Stomach smooth muscle (tissue), 2 donors: ENCODE measurements at regions not wholly inside any gene's neighbourhood (a gene's known extent, or its start where the extent isn't known, plus 50 kb on each side); places are given as distances from the start of the nearest gene placed in this dataset.

ENCODE experiments used
- H3K27ac ChIP-seq: one replicate; pipeline ENCODE4 v1.7.0; 2013; ENCODE audit warnings: mild to moderate bottlenecking, low read length, inconsistent platforms
- H3K27me3 ChIP-seq, 2 donors: one replicate each; pipeline ENCODE4 v1.7.0; 2013; ENCODE audit warnings: low read length in 2 of 2; ENCODE audit not compliant: insufficient read depth in 2 of 2, control insufficient read depth in 1 of 2
- H3K36me3 ChIP-seq, 2 donors: one replicate each; pipeline ENCODE4 v1.7.0; 2013; ENCODE audit warnings: low read length in 2 of 2; ENCODE audit not compliant: control insufficient read depth in 2 of 2, insufficient read depth in 2 of 2
- H3K4me1 ChIP-seq: one replicate; pipeline ENCODE4 v1.7.0; 2013; ENCODE audit warnings: low read length; ENCODE audit not compliant: control insufficient read depth, insufficient read depth
- H3K4me3 ChIP-seq, 2 donors: one replicate each; pipeline ENCODE4 v1.7.0; 2013; ENCODE audit warnings: low read length in 2 of 2
- H3K9ac ChIP-seq, 2 donors: one replicate each; pipeline ENCODE4 v1.7.0; 2013; ENCODE audit warnings: low read length in 2 of 2, mild to moderate bottlenecking in 1 of 2
- H3K9me3 ChIP-seq, 2 donors: one replicate each; pipeline ENCODE4 v1.7.0; 2013; ENCODE audit warnings: low read length in 2 of 2; ENCODE audit not compliant: control insufficient read depth in 2 of 2
- donor health status: healthy.
- donor health status: Pancreatic carcinoma.

DNA sequence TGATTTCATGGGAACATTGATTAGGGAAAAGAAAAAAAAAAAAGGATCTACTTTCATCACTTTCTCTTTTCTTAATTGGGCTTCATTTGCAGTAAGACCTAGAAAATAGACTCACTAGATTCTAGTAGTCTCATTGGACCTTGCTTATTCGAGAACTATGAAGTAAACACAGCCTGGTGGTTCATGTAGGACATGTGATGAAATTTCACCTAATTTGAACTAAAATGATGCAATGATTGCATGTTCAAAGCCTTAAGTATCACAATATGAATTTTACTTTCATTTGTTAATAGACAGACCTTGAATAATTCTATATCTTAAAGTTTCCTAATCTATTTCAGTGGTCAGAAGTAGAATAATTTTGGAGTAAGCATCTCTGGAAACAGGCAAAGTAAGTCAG, 688.9 kb upstream of the NRXN1 start:
- H3K9me3 ChIP-seq = no peaks in the 10 kb centered on the region
- no peaks in the 10 kb centered on the region for H3K4me1 ChIP-seq
- H3K27ac ChIP-seq = no peak overlapping the region
- H3K9ac ChIP-seq = no peak overlapping the region
- H3K4me3 ChIP-seq = no peak overlapping the region
- no peaks in the 10 kb centered on the region for H3K27me3 ChIP-seq
- no peaks in the 10 kb centered on the region for H3K36me3 ChIP-seq

DNA sequence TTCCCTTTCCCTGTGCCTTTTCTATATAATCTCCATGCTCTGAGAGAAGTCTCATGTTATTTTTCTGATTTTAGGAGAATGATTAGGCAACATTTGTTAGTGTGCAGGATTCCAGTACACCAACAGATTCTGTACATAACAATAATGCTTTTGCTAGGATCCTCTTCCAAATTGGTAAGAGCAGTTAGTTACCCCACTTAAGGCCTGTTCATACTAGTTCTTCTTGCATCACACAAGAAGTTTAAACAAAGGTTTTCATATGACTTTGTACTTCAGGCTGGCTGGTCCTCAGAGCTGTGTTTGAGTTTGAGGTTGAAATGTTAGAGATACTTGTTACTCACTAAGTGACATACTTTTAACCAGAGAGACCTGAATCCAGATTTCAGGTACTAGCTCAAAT, 686.9 kb upstream of the NRXN1 start:
- no peak overlapping the region for H3K9ac ChIP-seq
- H3K9me3 ChIP-seq = no peaks in the 10 kb centered on the region
- H3K4me3 ChIP-seq = no peak overlapping the region
- no peaks in the 10 kb centered on the region for H3K36me3 ChIP-seq
- H3K4me1 ChIP-seq = no peaks in the 10 kb centered on the region
- H3K27me3 ChIP-seq = no peaks in the 10 kb centered on the region
- no peak overlapping the region for H3K27ac ChIP-seq

DNA sequence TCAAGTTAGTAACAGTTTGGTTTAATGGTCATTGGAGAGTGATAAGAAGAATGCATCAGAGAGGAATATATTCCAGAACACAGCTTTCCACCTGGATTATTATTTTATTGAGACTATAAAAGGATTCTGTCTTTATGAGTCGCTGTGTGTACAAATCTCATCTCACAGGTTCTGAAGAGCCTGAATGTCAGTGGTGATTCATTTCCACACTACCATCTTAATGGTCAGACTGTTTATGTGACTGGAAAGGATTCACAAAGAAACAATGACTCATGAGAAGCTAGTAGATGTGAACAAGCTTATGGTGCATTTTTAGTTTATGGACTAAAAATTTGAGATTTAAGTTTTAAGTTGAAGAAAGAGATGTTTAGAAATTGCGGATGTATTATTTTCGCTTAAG, 685.4 kb upstream of the NRXN1 start:
- no peak overlapping the region for H3K4me3 ChIP-seq
- H3K9ac ChIP-seq = no peak overlapping the region
- no peaks in the 10 kb centered on the region for H3K4me1 ChIP-seq
- no peaks in the 10 kb centered on the region for H3K27me3 ChIP-seq
- H3K27ac ChIP-seq = no peak overlapping the region
- no peaks in the 10 kb centered on the region for H3K36me3 ChIP-seq
- H3K9me3 ChIP-seq = no peaks in the 10 kb centered on the region

DNA sequence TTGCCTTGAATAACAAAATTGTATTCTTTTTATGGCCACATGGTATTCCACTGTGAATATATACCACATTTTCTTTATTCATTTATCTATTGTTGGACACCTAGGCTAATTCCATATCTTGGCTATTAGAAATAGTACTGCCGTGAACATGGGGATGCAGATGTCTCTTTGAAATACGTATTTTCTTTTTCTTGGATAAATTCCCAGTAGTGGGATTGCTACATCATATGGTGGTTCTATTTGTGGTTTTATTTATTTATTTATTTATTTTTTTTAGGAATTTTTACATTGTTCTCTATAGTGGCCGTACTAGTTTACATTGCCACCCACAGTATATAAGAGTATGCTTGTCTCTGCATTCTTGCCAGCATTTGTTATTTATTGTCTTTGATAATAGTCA, 679.8 kb upstream of the NRXN1 start:
- Histone ChIP-seq H3K36me3 (no peaks in the 10 kb centered on the region), H3K9me3 (no peaks in the 10 kb centered on the region), H3K4me1 (no peaks in the 10 kb centered on the region), H3K27me3 (no peaks in the 10 kb centered on the region), H3K4me3 (no peak overlapping the region), H3K27ac (no peak overlapping the region), H3K9ac (no peak overlapping the region)

DNA sequence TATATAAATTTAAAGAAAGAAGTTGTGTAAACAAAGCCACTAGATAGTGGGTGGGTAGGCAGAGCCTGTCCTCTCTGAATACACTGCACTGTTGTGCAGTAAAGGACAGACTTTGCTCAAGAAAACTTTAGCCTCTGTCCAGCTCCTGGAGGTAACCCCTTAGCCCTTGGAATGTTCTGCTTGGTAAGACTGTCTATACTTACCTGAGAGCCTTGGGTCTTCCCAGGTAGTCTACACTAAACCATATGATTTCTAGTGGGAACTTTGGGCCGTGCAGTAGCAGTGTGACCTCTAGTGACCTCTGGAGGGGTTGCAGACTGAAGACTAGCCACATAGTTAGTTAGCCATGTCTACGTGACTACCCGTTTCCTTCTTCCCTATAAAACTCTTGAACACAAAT, 678.3 kb upstream of the NRXN1 start:
- Histone ChIP-seq H3K36me3 (no peaks in the 10 kb centered on the region), H3K27ac (no peak overlapping the region), H3K27me3 (no peaks in the 10 kb centered on the region), H3K9ac (no peak overlapping the region), H3K4me3 (no peak overlapping the region), H3K4me1 (no peaks in the 10 kb centered on the region), H3K9me3 (no peaks in the 10 kb centered on the region)

DNA sequence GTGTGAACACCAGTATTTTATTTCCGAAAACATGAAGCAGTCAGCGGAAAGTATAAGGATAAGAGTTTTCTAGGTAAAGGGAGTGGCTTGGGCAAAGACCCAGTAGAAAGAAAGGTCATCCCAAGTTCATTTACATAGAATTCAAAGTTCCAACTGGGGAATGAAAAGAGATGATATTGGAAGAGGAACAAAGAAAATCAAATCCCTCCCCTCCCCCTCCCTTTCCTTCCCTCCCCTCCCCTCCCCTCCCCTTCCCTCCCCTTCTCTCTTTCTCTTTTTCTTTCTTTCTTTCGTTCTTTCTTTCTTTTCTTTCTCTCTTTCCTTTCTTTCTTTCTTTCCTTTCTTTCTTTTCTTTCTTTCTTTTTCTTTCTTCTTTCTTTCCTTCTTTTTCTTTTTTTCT, 675.7 kb upstream of the NRXN1 start:
- Histone ChIP-seq H3K36me3 (no peaks in the 10 kb centered on the region), H3K4me3 (no peak overlapping the region), H3K27ac (no peak overlapping the region), H3K9me3 (no peaks in the 10 kb centered on the region), H3K27me3 (no peaks in the 10 kb centered on the region), H3K4me1 (no peaks in the 10 kb centered on the region), H3K9ac (no peak overlapping the region)

DNA sequence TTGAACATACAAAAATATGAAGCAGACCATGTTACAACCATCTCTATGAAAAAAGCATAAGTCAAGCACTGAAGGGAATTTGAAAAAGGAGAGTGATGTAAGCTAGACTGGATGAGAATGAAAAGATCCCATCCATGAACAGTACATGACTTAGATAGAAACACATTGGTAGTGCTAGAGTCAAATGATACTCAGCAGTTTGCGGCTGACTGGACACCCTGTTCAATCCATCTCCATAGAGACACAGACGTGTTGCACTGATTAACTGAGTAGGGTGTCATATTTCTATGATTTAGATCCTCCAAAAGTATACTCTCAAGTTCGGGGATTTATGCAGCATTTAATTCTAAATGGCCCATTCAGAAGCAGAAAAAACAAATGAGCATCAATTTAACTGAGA, 674.3 kb upstream of the NRXN1 start:
- Histone ChIP-seq H3K4me3 (no peak overlapping the region), H3K36me3 (no peaks in the 10 kb centered on the region), H3K4me1 (no peaks in the 10 kb centered on the region), H3K27me3 (no peaks in the 10 kb centered on the region), H3K9ac (no peak overlapping the region), H3K27ac (no peak overlapping the region), H3K9me3 (no peaks in the 10 kb centered on the region)

DNA sequence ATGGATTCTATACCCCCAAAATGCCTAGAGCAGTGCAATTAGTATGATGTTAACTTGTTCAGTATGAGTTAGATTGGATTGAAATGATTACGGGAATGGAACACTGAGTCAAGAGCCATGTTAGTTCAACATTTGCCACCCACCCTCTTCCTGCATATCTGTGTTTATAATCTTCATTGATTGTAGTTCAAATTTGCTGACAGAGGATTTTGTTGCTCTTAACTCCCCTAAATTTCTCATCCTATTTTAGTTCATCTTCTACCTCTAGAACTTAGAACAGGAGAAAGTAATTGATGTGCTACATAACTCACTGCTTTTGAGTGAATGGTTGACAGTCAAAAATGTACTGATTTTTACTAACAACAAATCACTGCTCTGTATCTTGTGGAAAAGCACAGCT, 673.5 kb upstream of the NRXN1 start:
- Histone ChIP-seq H3K36me3 (no peaks in the 10 kb centered on the region), H3K9me3 (no peaks in the 10 kb centered on the region), H3K9ac (no peak overlapping the region), H3K4me3 (no peak overlapping the region), H3K27ac (no peak overlapping the region), H3K27me3 (no peaks in the 10 kb centered on the region), H3K4me1 (no peaks in the 10 kb centered on the region)

DNA sequence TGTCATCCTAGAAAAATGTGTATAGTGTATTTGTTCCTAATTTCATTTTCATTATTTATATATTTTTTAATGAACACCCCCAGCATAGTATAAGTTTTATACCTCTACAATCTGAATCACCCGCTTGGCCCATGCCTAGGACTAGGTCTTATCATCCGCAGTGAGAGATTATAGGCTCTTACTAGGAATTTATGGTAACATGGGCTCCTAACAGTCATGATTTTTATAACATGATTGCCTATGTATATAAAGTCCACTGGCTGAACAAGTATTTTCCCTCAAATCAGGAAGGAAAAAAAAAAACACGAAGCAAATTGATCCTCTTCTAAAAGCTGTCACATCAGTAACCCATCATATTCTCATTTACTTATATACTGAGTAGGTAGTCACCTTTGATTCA, 666.1 kb upstream of the NRXN1 start:
- Histone ChIP-seq H3K9ac (no peak overlapping the region), H3K4me3 (no peak overlapping the region), H3K27ac (no peak overlapping the region), H3K9me3 (no peaks in the 10 kb centered on the region), H3K36me3 (no peaks in the 10 kb centered on the region), H3K4me1 (no peaks in the 10 kb centered on the region), H3K27me3 (no peaks in the 10 kb centered on the region)

DNA sequence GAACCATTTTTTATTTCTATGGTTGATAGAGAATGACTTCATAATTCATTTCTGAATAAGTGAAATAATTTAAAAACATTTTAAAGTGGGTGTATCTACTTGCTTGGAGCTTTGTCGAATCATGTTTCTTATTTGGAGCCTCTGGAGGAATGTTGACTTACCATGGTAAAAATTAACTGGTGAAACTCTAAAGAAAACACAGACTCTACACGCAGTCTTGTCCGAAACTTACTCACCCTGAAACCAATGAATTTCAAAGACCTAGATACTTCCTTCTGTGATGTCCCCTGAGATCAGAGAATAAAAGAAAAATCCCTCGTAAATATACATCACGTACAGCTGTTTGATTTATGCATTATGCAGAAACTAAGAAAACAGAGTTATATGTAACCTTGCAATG, 665.2 kb upstream of the NRXN1 start:
- H3K36me3 ChIP-seq = no peaks in the 10 kb centered on the region
- H3K4me1 ChIP-seq = no peaks in the 10 kb centered on the region
- no peaks in the 10 kb centered on the region for H3K27me3 ChIP-seq
- H3K9ac ChIP-seq = no peak overlapping the region
- no peaks in the 10 kb centered on the region for H3K9me3 ChIP-seq
- no peak overlapping the region for H3K27ac ChIP-seq
- H3K4me3 ChIP-seq = no peak overlapping the region

DNA sequence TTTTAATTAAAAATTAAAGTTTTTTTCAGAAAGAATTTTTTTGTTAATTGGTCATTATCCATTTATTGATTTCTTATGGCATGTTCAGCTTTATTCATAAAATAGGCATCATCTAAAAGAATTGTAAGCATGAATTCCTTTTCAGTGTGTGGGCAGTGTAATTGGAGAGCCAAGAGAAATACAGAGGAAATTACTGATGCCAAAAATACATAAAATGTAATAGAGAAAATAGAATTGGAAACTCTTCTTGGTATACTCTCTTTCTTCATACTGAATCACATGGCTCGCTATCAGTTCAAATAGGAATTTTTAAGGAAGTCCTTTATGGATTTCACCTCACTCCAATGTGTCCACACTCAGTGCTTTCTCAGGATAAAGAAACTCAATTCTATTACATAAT, 663.6 kb upstream of the NRXN1 start:
- no peak overlapping the region for H3K9ac ChIP-seq
- H3K4me3 ChIP-seq = no peak overlapping the region
- no peak overlapping the region for H3K27ac ChIP-seq
- no peaks in the 10 kb centered on the region for H3K4me1 ChIP-seq
- no peaks in the 10 kb centered on the region for H3K36me3 ChIP-seq
- H3K9me3 ChIP-seq = no peaks in the 10 kb centered on the region
- no peaks in the 10 kb centered on the region for H3K27me3 ChIP-seq

DNA sequence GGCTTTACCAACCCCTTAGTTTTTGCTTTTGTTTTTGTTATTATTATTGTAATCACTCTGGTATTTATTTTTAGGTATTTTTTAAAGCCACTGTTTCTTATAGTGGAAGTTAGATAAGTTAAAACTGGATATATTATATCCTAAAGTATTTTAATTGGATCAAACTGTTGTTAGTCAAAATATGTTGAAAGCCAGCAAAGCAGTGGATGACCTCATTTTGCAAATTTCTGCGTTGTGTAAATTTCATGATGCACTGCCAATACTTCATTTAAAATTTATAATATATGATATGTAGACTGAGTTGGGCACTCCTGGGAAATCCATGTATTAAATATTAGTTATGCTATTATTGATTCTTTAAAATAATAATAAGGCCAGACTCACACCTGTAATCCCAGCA, 661.7 kb upstream of the NRXN1 start:
- no peaks in the 10 kb centered on the region for H3K9me3 ChIP-seq
- no peaks in the 10 kb centered on the region for H3K4me1 ChIP-seq
- H3K36me3 ChIP-seq = no peaks in the 10 kb centered on the region
- H3K9ac ChIP-seq = no peak overlapping the region
- no peaks in the 10 kb centered on the region for H3K27me3 ChIP-seq
- no peak overlapping the region for H3K27ac ChIP-seq
- no peak overlapping the region for H3K4me3 ChIP-seq
